ENCODE measurements at regions not wholly inside any gene's neighbourhood (a gene's known extent, or its start where the extent isn't known, plus 50 kb on each side); places are given as distances from the start of the nearest gene placed in this dataset.

DNA sequence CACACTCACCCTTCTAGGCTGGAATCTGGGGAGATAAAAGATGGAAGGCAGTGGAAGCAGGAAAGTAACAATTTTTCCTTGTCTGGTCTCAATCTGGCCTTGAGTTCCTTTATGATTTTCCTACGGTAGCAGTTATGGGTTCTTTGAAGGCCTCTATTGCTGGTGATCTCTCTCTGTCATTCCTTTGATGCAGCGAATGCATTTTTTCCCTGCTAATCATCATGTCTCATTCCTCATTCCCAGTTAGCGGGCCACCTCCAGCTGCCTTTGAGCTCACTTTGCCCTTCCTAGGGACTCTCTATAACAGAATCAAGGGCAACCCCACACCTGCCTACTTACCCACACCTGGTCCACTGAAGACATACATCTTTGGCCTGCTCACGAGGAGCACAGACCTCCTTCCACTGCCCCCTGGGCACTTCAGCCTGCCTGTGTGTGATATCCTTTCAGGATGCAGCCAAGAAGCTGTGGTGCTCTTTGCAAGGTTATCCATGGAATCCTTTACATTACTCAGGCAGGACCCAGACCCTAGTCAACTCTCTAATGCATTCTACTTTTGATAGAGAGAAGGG lies 191.7 kb downstream of the DRD1 start:
- Mint-ChIP-seq H3K27me3 (peaks cover 41% of the 10 kb centered on the region), H3K4me3 (ENCODE audit: low read depth) (no peak overlapping the region), H3K9me3 (ENCODE audit: low read depth) (no peaks in the 10 kb centered on the region), H3K36me3 (ENCODE audit: insufficient read depth) (no peaks in the 10 kb centered on the region), H3K27ac (no peak overlapping the region), H3K4me1 (ENCODE audit: low read depth) (no peaks in the 10 kb centered on the region)
- TF ChIP-seq, protein P1, sequence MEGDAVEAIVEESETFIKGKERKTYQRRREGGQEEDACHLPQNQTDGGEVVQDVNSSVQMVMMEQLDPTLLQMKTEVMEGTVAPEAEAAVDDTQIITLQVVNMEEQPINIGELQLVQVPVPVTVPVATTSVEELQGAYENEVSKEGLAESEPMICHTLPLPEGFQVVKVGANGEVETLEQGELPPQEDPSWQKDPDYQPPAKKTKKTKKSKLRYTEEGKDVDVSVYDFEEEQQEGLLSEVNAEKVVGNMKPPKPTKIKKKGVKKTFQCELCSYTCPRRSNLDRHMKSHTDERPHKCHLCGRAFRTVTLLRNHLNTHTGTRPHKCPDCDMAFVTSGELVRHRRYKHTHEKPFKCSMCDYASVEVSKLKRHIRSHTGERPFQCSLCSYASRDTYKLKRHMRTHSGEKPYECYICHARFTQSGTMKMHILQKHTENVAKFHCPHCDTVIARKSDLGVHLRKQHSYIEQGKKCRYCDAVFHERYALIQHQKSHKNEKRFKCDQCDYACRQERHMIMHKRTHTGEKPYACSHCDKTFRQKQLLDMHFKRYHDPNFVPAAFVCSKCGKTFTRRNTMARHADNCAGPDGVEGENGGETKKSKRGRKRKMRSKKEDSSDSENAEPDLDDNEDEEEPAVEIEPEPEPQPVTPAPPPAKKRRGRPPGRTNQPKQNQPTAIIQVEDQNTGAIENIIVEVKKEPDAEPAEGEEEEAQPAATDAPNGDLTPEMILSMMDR (IDR thresholded peaks at IDR 0.05; ENCODE audit: unreplicated experiment): no peak
- DNase-seq (ENCODE audit: low spot score, unreplicated experiment): no peak

DNA sequence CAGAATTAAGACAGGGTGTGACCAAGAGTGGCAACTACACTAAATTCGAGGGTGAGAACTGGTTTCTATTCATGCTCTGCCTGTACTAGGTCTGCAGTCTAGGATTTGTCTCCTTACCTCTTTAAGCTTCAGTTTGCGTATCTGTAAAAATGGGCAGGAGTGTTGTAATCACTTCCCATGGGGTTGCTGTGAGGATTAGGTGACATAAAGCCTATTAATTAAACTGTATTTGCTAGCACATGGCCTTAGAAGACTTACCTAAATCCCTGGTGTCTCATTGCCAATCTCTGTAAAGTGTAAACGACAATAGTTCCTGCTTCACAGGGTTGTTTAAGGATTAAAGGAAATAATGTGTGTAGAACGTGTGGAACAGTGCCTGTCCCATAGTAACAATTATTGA lies 193.6 kb downstream of the DRD1 start:
- H3K27me3 Mint-ChIP-seq: peaks cover 50% of the 10 kb centered on the region
- TF ChIP-seq, protein P1 (IDR thresholded peaks at IDR 0.05; ENCODE audit: unreplicated experiment): no peak

DNA sequence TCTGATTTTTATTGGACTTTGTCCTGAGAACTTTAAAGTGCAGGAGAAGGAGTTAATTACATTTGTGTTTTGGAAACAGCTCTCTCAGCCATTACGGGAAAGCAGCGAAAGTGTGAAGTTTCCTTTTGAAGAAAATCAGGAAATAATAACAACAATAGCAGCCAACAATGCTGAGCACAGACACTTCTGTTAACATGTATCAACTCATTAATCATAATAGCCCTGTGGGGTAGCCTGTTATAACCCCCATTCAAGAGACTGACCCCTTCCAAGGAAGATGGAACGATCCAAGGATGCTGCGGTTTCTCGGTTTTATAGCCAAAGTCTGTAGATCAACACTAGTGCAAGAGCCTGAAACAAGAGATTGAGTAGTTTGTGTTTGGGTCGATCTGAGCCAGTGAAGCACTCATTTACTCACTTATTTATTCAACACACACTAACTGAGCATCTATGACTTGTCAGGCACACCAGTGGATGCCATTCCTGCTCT lies 195.5 kb downstream of the DRD1 start:
- peaks cover 53% of the 10 kb centered on the region for H3K27me3 Mint-ChIP-seq
- no peak overlapping the region for H3K27ac Mint-ChIP-seq
- TF ChIP-seq, protein P1 (IDR thresholded peaks at IDR 0.05; ENCODE audit: unreplicated experiment): no peak
- no peaks in the 10 kb centered on the region for H3K4me1 Mint-ChIP-seq (ENCODE audit: low read depth)
- no peaks in the 10 kb centered on the region for H3K36me3 Mint-ChIP-seq (ENCODE audit: insufficient read depth)
- DNase-seq (ENCODE audit: low spot score, unreplicated experiment): no peak
- no peak overlapping the region for H3K4me3 Mint-ChIP-seq (ENCODE audit: low read depth)
- no peaks in the 10 kb centered on the region for H3K9me3 Mint-ChIP-seq (ENCODE audit: low read depth)

More for the DNA sequence above, 193.6 kb downstream of the DRD1 start:
- no peaks in the 10 kb centered on the region for H3K9me3 Mint-ChIP-seq (ENCODE audit: low read depth)
- no peaks in the 10 kb centered on the region for H3K4me1 Mint-ChIP-seq (ENCODE audit: low read depth)
- DNase-seq (ENCODE audit: low spot score, unreplicated experiment): no peak
- no peaks in the 10 kb centered on the region for H3K36me3 Mint-ChIP-seq (ENCODE audit: insufficient read depth)
- H3K27ac Mint-ChIP-seq: no peak overlapping the region
- no peak overlapping the region for H3K4me3 Mint-ChIP-seq (ENCODE audit: low read depth)

GRCh38 chr5:175246889-175247520 lies 197.0 kb downstream of the DRD1 start:
- Mint-ChIP-seq H3K4me3 (ENCODE audit: low read depth) (no peak overlapping the region), H3K27me3 (peaks cover 47% of the 10 kb centered on the region), H3K9me3 (ENCODE audit: low read depth) (no peaks in the 10 kb centered on the region), H3K36me3 (ENCODE audit: insufficient read depth) (no peaks in the 10 kb centered on the region), H3K27ac (no peak overlapping the region), H3K4me1 (ENCODE audit: low read depth) (peaks cover 3% of the 10 kb centered on the region)
- TF ChIP-seq, protein P1 (IDR thresholded peaks at IDR 0.05; ENCODE audit: unreplicated experiment): no peak
- DNase-seq (ENCODE audit: low spot score, unreplicated experiment): no peak

GRCh38 chr5:175246242-175246888 lies 197.6 kb downstream of the DRD1 start:
- TF ChIP-seq, protein P1 (IDR thresholded peaks at IDR 0.05; ENCODE audit: unreplicated experiment): no peak
- Mint-ChIP-seq H3K36me3 (ENCODE audit: insufficient read depth) (no peaks in the 10 kb centered on the region), H3K9me3 (ENCODE audit: low read depth) (no peaks in the 10 kb centered on the region), H3K27me3 (peaks cover 43% of the 10 kb centered on the region), H3K4me3 (ENCODE audit: low read depth) (no peak overlapping the region), H3K27ac (no peak overlapping the region), H3K4me1 (ENCODE audit: low read depth) (peaks cover 3% of the 10 kb centered on the region)
- no peak for DNase-seq (ENCODE audit: low spot score, unreplicated experiment)
